ENCODE measurements at regions not wholly inside any gene's neighbourhood (a gene's known extent, or its start where the extent isn't known, plus 50 kb on each side); places are given as distances from the start of the nearest gene placed in this dataset.
"Not testable (repeated sequence)": the region's sequence is repeated elsewhere in the genome, so short reads cannot be mapped to it uniquely, and the experiment has no call there.

- DNase-seq (ENCODE audit: low read depth in 1 of 2, low spot score in 1 of 2): no peak
Measured at GRCh38 chr1:8228253-8228652, 89.7 kb upstream of the SLC45A1 start.

- not testable (repeated sequence) for DNase-seq (ENCODE audit: low read depth in 1 of 2, low spot score in 1 of 2)
Measured at GRCh38 chr1:8227674-8228073, 90.2 kb upstream of the SLC45A1 start.

GRCh38 chr1:8226747-8227146 is 91.2 kb upstream of the SLC45A1 start:
- DNase-seq (ENCODE audit: low read depth in 1 of 2, low spot score in 1 of 2): no peak

GRCh38 chr1:8226024-8226423 is 91.9 kb upstream of the SLC45A1 start:
- DNase-seq (ENCODE audit: low read depth in 1 of 2, low spot score in 1 of 2): not testable (repeated sequence)

- no peak for DNase-seq (ENCODE audit: low read depth in 1 of 2, low spot score in 1 of 2)
Measured at GRCh38 chr1:8223526-8223925, 94.4 kb upstream of the SLC45A1 start.

- DNase-seq (ENCODE audit: low read depth in 1 of 2, low spot score in 1 of 2): no peak
Measured at GRCh38 chr1:8222789-8223188, 95.1 kb upstream of the SLC45A1 start.

- DNase-seq (ENCODE audit: low read depth in 1 of 2, low spot score in 1 of 2): no peak
Measured at GRCh38 chr1:8219530-8219929, 98.4 kb upstream of the SLC45A1 start.

- DNase-seq (ENCODE audit: low read depth in 1 of 2, low spot score in 1 of 2): no peak
Measured at GRCh38 chr1:8218351-8219092, 99.4 kb upstream of the SLC45A1 start.

GRCh38 chr1:8217809-8218208 is 100.1 kb upstream of the SLC45A1 start:
- DNase-seq (ENCODE audit: low read depth in 1 of 2, low spot score in 1 of 2): no peak

GRCh38 chr1:8217011-8217711 is 100.8 kb upstream of the SLC45A1 start:
- no peak for DNase-seq (ENCODE audit: low read depth in 1 of 2, low spot score in 1 of 2)

- DNase-seq (ENCODE audit: low read depth in 1 of 2, low spot score in 1 of 2): no peak
Measured at GRCh38 chr1:8216005-8216404, 101.9 kb upstream of the SLC45A1 start.

- DNase-seq (ENCODE audit: low read depth in 1 of 2, low spot score in 1 of 2): no peak
Measured at GRCh38 chr1:8214501-8215173, 103.3 kb upstream of the SLC45A1 start.

GRCh38 chr1:8213676-8214075 is 104.2 kb upstream of the SLC45A1 start:
- no peak for DNase-seq (ENCODE audit: low read depth in 1 of 2, low spot score in 1 of 2)

GRCh38 chr1:8213136-8213535 is 104.8 kb upstream of the SLC45A1 start:
- DNase-seq (ENCODE audit: low read depth in 1 of 2, low spot score in 1 of 2): no peak

- no peak for DNase-seq (ENCODE audit: low read depth in 1 of 2, low spot score in 1 of 2)
Measured at GRCh38 chr1:8212580-8213031, 105.3 kb upstream of the SLC45A1 start.

GRCh38 chr1:8211883-8212579 is 105.9 kb upstream of the SLC45A1 start:
- no peak for DNase-seq (ENCODE audit: low read depth in 1 of 2, low spot score in 1 of 2)

GRCh38 chr1:8211251-8211882 is 106.5 kb upstream of the SLC45A1 start:
- no peak for DNase-seq (ENCODE audit: low read depth in 1 of 2, low spot score in 1 of 2)

GRCh38 chr1:8207202-8207601 is 110.7 kb upstream of the SLC45A1 start:
- DNase-seq (ENCODE audit: low read depth in 1 of 2, low spot score in 1 of 2): no peak

GRCh38 chr1:8206391-8206790 is 111.5 kb upstream of the SLC45A1 start:
- no peak for DNase-seq (ENCODE audit: low read depth in 1 of 2, low spot score in 1 of 2)

- DNase-seq (ENCODE audit: low read depth in 1 of 2, low spot score in 1 of 2): no peak
Measured at GRCh38 chr1:8205771-8206170, 112.1 kb upstream of the SLC45A1 start.

- DNase-seq (ENCODE audit: low read depth in 1 of 2, low spot score in 1 of 2): no peak
Measured at GRCh38 chr1:8204826-8205225, 113.1 kb upstream of the SLC45A1 start.
